Head of caudate nucleus (tissue), 42 donors: ENCODE measurements at regions not wholly inside any gene's neighbourhood (a gene's known extent, or its start where the extent isn't known, plus 50 kb on each side); places are given as distances from the start of the nearest gene placed in this dataset.
A peak's percentile ranks its signal among the peaks of the same experiment; 100 is the strongest.
"Not testable (repeated sequence)": the region's sequence is repeated elsewhere in the genome, so short reads cannot be mapped to it uniquely, and the experiment has no call there.

ENCODE experiments used
- DNase-seq, 42 donors: peaks; one replicate each; pipeline versions ENCODE4 v3.0.0 to v3.0.0-alpha.2; 2020 to 2021; ENCODE audit warnings: mixed read lengths in 7 of 42
- intact Hi-C: fragments of 100-400 bp; cut with DNase I; formaldehyde crosslinking; loops from one replicate; pipeline ENCODE4 v1.15.0; 2022

- intact Hi-C loops, DNase-seq: not testable (repeated sequence)
Observed at GRCh38 chr16:32947336-32947735, 246.7 kb upstream of the TP53TG3C start.

GRCh38 chr16:32946041-32946560, 247.9 kb upstream of the TP53TG3C start:
- intact Hi-C loops, DNase-seq: not testable (repeated sequence)

GRCh38 chr16:32945311-32945710, 248.7 kb upstream of the TP53TG3C start:
- intact Hi-C loops, result not testable (repeated sequence)

GRCh38 chr16:32939845-32940244, 254.2 kb upstream of the TP53TG3C start:
- intact Hi-C loops, result not testable (repeated sequence)

More at GRCh38 chr16:32945311-32945710, 248.7 kb upstream of the TP53TG3C start:
- not testable (repeated sequence) for DNase-seq

GRCh38 chr16:32937929-32938328, 256.1 kb upstream of the TP53TG3C start:
- DNase-seq, intact Hi-C loops: not testable (repeated sequence)

More at GRCh38 chr16:32939845-32940244, 254.2 kb upstream of the TP53TG3C start:
- not testable (repeated sequence) for DNase-seq

GRCh38 chr16:32932240-32933040, 256.5 kb upstream of the TP53TG3 start:
- intact Hi-C loops, result not testable (repeated sequence)
- DNase-seq, result peak in 14 of 42 donors; percentile 8 to 48 (median 18)

- intact Hi-C loops, DNase-seq: not testable (repeated sequence)
Observed at GRCh38 chr16:32925192-32925591, 249.2 kb upstream of the TP53TG3 start.

GRCh38 chr16:32922578-32922977, 246.6 kb upstream of the TP53TG3 start:
- DNase-seq, intact Hi-C loops: not testable (repeated sequence)

GRCh38 chr16:32915346-32915745, 239.4 kb upstream of the TP53TG3 start:
- not testable (repeated sequence) for DNase-seq

GRCh38 chr16:32897782-32898181, 221.8 kb upstream of the TP53TG3 start:
- DNase-seq, intact Hi-C loops: not testable (repeated sequence)

More at GRCh38 chr16:32915346-32915745, 239.4 kb upstream of the TP53TG3 start:
- intact Hi-C loops, result not testable (repeated sequence)

- DNase-seq, intact Hi-C loops: not testable (repeated sequence)
Observed at GRCh38 chr16:32885392-32885791, 209.4 kb upstream of the TP53TG3 start.

GRCh38 chr16:32884556-32884955, 208.6 kb upstream of the TP53TG3 start:
- intact Hi-C loops, result not testable (repeated sequence)

GRCh38 chr16:32882328-32882857, 206.4 kb upstream of the TP53TG3 start:
- intact Hi-C loops, DNase-seq: not testable (repeated sequence)

More at GRCh38 chr16:32884556-32884955, 208.6 kb upstream of the TP53TG3 start:
- not testable (repeated sequence) for DNase-seq

- intact Hi-C loops, result not testable (repeated sequence)
Observed at GRCh38 chr16:32881631-32882030, 205.7 kb upstream of the TP53TG3 start.

GRCh38 chr16:32880009-32880408, 204.0 kb upstream of the TP53TG3 start:
- intact Hi-C loops, DNase-seq: not testable (repeated sequence)

More at GRCh38 chr16:32881631-32882030, 205.7 kb upstream of the TP53TG3 start:
- not testable (repeated sequence) for DNase-seq

- DNase-seq, intact Hi-C loops: not testable (repeated sequence)
Observed at GRCh38 chr16:32876718-32877117, 200.8 kb upstream of the TP53TG3 start.

- intact Hi-C loops, DNase-seq: not testable (repeated sequence)
Observed at GRCh38 chr16:32873783-32874182, 197.8 kb upstream of the TP53TG3 start.

- intact Hi-C loops, DNase-seq: not testable (repeated sequence)
Observed at GRCh38 chr16:32873120-32873519, 197.2 kb upstream of the TP53TG3 start.

- DNase-seq, intact Hi-C loops: not testable (repeated sequence)
Observed at GRCh38 chr16:32870628-32871027, 194.7 kb upstream of the TP53TG3 start.

GRCh38 chr16:32868334-32868733, 192.4 kb upstream of the TP53TG3 start:
- DNase-seq, intact Hi-C loops: not testable (repeated sequence)
